T47D (cell line): ENCODE measurements at regions not wholly inside any gene's neighbourhood (a gene's known extent, or its start where the extent isn't known, plus 50 kb on each side); places are given as distances from the start of the nearest gene placed in this dataset.

Experiments used
- DNase-seq, 2 experiments: peaks; one replicate each; pipeline versions ENCODE4 v3.0.0 to v3.0.0-alpha.2; 2011 to 2012; ENCODE audit warnings: low read depth in 1 of 2, low spot score in 1 of 2
- JUND ChIP-seq: IDR thresholded peaks from 2 replicates; pipeline ENCODE4 v1.6.1; 2012; ENCODE audit warnings: low read depth
- in situ Hi-C: cut with HindIII; loops from 2 replicates; pipeline ENCODE4 v1.10.0; 2016; ENCODE audit warnings: low sequenced_read_pairs, low pct_unique_long_range_greater_than_20kb

DNA sequence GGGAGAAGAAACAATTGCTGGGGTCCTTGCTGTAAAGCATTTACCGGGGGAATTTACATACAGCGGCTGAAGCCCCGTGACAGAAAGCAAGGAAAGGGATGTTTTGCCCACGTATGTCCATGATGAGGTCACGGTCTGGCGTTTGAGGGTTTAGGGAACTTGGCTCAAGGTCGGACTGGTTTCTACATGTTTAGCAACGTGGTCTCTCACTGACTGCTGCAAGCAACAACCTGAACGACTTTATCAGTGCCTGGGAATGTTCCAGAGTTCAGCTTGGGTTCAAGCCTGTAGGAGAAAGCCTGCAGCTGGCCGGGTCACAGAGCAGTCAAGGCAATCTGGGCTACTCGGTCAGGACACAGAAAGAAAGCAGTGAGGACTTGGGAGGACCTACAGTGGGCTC lies 323.3 kb downstream of the AJAP1 start:
- no peak for TF ChIP-seq JUND
- DNase-seq, result no peak
- in situ Hi-C loops, result no loop called here

DNA sequence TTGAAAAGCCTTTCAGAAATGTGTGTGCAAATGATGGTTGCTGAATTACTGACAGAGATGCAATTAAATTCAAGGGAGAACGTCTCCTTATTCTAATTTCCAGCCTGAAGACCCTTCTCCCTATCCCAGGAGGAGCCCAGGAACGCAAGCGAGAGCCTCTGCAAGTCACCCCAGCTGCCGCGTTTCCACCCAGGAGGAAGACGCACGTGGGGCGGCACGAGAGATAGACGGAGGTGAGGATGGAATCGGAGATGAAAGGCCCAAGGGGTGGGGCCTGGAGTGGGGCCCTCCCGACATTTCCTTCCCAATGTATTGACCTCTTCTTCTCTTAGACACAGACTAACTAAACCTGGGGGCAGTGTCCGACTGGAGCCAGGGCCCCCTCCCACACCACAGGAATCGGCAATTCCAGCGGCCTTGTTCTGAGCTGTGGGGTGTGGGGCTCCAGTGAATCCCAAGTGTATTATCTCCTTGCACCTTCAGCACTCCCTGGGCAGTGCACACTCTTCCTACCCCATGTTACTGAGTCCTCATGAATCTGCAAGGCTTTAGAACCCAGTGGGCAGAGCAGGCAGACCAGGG lies 322.5 kb downstream of the AJAP1 start:
- TF ChIP-seq JUND, result no peak
- in situ Hi-C loops, result no loop called here

DNA sequence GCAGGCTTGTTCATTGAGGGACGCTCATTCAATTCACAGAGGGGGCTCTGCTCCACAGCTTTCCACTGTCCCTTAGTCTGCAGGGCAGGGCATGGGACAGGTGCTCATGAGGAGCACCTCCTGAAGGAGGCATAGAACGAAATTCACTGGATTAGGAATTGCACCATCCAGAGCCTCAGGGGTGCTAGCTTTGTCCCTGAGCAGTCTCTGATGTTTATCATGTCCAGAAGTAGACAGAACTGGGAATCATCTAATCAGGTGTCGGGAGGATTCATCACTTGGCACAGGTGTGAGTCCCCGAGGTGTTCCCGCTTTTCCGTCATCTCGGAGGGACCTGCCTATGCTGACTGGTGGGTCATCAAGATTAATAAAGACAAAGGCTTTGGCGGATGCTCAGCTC lies 321.4 kb downstream of the AJAP1 start:
- DNase-seq, result no peak
- in situ Hi-C loops, result no loop called here
- no peak for TF ChIP-seq JUND

More for the DNA sequence above, 322.5 kb downstream of the AJAP1 start:
- no peak for DNase-seq

DNA sequence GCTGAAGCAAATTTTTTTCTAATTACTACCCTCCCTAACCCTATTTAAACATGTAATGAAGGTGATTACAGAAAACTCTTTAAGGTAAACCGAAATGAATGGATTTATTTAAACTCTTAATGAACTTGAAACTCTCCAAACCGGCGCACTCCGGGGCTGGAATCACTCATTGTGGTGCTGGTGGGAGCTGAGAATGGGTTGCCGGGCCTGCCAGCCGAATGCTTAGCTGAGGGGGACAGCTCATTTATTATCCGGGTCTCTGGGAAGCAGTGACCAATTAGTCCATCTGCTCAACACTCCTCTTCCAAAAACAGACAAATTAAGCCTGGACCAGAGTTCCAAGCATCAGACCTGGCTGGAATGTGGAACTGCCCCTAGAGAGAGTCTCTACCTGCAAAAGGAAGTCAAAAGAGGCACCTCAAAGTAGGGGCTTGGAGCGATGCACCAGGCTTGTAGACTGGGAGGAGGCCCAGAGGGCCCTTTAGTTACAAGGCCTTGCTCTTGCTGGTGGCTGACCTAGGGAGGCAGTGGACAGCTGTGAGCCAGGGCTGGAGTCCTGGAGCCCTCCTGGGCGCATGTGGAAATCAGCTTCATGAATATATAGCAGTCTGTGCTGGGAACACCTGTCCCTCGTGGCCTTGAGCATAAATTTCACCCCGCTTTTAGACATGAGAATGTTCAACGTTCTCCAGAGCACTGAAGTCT lies 320.7 kb downstream of the AJAP1 start:
- no peak for TF ChIP-seq JUND
- DNase-seq, result no peak
- in situ Hi-C loops, result no loop called here

DNA sequence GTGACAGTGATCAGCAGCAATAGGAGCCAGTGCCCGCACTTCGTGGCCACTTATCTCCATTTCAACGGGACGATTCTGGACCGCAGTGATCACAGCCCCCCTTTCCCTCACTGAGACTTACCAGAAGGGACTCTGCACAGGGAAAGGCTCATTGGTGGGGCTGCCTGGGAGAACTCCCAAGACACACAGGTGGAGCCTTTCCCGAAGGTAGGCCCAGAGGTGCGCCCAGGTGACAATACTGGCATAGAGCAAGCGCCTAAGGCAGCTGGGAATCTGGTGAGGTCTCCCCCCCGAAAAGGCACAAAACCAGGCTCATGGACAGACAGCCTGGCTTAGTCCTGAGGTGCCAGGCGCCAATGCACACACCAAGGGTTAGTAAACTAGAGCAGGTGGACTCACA lies 318.9 kb downstream of the AJAP1 start:
- in situ Hi-C loops, result no loop called here
- DNase-seq, result no peak
- TF ChIP-seq JUND, result no peak

DNA sequence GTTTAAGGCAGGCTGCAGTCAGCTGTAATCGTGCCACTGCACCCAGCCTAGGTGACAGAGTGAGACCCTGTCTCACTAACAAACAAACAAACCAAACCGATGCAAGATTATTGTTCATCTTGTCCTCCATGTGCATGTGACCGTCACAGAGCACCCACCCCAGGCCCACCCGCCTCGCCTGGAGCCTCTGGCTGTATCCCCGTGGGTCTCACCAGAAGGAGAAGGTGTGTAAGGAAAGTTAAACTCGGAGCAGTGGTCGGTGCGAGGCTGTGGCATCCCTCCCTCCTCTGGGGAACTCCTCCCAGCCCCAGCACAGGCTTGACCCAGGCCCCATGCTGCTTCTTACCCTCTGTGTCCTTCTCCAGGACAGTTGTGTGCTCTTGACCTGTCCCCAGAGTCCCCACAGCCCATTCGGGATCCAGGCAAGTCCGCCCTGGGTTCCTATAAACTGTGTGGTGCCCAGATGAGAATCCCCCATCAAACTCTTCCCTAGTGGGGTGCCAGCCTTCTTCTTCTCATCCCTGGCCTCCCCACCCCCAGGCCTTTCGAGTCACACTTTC lies 318.4 kb downstream of the AJAP1 start:
- no peak for TF ChIP-seq JUND

DNA sequence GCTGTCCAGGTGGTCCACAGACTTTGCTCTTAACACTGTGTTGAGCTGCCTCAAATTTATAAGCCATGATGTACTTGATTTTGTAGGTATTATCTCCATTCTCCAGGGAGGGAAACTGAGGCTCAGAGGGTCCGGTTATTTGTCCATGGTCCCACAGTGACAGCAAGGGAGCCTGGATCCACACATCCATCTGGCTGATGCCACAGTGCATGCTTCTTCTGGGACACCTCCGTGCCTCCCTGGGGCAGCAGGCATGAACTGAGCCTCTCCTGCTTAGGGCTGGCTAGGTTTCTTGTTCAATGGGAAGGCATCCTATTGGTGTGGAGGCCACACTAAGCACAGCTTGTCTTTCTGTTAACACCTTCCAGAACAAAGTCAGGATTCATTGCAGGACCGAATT lies 317.3 kb downstream of the AJAP1 start:
- in situ Hi-C loops, result no loop called here
- no peak for TF ChIP-seq JUND
- DNase-seq, result no peak

More for the DNA sequence above, 318.4 kb downstream of the AJAP1 start:
- no peak for DNase-seq
- in situ Hi-C loops, result no loop called here

DNA sequence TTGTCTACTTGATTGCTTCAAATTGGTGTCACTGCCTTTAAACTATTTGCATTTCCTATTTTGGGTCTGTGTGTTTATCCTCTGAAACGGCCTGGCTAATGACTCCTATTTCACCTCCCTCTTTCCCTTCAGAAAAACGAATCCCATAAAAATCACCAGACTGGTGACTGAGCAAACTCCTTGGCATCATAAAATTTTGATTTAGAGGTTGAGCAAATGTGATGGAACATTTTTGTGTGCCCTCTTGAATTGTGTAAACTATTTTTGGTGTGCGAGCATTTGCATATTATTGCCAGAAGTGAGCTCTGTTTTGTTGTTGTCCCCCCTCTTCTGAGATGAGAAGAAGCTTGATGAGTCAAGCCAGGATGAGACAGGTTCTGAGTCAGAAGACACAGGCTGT lies 316.1 kb downstream of the AJAP1 start:
- no peak for TF ChIP-seq JUND
- in situ Hi-C loops, result no loop called here

DNA sequence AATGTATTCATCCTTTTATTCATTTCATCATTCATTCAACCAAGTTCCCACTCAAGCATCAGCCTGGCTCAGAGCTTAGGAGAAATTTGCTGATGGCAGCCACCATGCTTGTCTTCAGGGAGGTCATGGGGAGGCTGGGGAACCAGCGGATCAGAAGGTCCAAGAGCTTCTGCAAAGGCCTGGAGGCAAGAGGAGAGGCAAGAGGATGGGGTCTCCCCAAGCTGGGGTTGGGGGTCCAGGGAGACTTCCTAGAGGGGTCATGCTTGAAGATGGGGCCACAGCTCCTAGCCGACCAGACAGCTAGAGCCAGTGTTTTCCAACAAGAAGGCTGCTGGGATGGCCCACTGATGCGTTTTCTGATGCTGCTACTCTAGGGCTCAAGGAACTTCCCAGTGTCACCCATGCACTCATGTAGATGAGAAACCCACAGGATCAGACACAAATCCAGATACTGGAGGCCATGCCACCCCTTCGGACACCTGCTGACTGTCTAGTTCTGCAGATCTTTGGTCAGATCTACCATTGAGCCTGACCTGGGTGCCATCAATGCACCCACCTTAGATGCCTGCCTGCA lies 315.2 kb downstream of the AJAP1 start:
- DNase-seq, result no peak
- no peak for TF ChIP-seq JUND
- in situ Hi-C loops, result no loop called here

More for the DNA sequence above, 316.1 kb downstream of the AJAP1 start:
- DNase-seq, result no peak

DNA sequence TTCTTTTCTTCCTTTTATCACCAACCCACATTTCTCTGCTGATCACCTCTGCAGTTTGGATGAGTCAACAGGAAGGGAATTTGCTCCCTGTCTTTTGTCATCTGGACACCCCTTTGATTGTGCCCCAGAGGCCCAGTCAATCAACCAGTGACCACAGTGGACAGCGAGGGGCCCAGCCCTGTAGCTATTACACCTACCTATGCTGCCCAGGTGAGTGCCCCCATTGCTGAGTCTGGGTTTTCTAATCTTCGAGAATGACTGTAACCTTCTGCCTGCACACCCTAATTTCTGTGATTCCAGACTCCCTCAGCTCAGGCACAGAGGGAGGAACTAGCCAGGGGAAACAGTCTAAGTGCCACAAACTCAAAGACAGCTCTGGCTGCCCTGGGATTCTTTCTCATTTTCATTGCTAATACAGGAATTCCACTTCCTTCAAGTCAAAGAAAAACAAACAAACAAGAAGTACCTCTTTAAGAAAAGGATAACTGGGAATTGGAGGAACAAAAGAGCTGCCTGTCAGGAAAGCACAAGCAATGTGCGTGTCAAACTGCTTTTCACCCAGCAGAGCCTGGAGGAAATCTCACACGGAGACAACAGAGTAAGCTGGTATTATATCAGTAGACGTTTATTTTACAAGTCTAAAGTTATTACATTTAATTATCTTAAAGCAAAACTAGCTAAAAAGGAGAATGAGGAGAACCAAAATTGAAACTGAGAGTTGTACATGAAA lies 311.1 kb downstream of the AJAP1 start:
- no peak for DNase-seq
- TF ChIP-seq JUND, result no peak
- in situ Hi-C loops, result no loop called here

DNA sequence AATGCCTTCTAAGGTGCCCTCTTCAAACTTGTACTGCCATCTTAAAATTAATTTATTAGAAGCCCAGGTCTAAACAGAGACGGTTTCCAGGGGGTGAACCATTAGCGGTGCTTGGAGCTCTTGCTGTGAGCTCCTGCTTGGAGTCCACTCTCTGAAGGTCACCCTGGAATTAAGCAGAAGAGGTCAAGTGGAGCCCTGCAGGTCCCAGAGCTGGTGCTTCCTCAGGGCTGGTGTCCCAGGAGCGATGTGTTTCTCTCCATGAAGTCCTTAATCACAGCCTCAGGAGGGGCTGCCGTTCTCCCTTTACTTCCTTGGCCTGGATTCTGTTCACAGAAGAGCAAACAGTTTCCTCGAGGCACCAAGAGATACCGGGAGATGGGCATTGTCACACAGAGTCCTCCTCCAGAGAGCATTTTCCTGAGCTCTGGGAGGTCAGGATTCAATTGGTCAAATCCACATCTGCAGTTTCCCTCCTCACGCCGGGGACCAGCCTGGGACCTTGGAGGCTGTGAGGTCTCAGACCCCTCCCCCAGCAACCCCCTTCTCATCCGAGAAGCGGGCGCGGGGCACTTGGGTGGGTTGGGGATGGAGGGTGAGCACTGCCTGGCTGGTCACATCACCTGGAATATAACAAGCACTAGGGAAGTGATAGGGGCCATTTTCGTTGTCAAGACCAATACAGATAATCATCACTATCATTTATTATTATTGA lies 310.4 kb downstream of the AJAP1 start:
- TF ChIP-seq JUND, result no peak
- no peak for DNase-seq
- in situ Hi-C loops, result no loop called here

DNA sequence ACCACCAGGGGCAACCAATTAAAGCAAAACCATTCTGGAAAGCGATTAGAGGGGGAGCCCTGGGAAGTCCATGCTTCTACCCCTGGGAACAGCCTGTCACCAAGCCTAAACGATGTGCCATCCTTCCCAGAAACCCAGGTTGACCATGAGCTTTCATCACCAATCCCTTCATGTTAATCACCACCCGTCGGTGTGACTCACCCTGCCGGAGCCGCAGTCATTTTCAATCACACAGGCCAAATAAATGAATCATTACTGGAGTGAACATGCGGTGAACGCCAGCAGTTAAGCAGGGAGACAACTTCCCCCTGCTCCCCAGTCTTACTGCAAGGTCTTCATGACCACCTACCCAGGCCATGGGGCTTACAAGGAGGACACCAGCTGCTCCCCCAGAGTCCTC lies 308.8 kb downstream of the AJAP1 start:
- TF ChIP-seq JUND, result no peak
- in situ Hi-C loops, result no loop called here
- no peak for DNase-seq

DNA sequence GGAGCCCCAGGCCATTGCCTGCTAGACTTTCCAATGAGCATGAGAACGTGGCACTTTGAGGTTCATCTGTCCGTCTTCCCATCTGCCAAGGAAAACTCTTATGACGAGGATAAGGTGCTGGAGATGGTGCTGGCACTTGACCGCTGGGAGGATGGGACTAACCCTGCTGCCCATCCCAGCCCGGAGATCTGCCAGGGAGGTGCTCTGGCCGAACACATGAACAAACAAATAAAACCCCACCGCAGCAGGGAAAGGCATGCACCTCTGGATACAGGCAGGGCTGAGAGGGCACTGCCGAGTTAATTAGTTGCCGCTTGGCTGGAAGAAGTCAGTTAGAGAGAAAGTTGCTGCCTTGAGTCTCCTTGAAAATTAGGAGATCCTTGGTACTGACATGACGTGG lies 308.4 kb downstream of the AJAP1 start:
- in situ Hi-C loops, result no loop called here
- DNase-seq, result no peak
- TF ChIP-seq JUND, result no peak
